DMS153 (cell line): ENCODE measurements at regions not wholly inside any gene's neighbourhood (a gene's known extent, or its start where the extent isn't known, plus 50 kb on each side); places are given as distances from the start of the nearest gene placed in this dataset.

Experiments
- DNase-seq: peaks from one replicate; lab custom pipeline; 2025; lab: John Stamatoyannopoulos, UW

DNA sequence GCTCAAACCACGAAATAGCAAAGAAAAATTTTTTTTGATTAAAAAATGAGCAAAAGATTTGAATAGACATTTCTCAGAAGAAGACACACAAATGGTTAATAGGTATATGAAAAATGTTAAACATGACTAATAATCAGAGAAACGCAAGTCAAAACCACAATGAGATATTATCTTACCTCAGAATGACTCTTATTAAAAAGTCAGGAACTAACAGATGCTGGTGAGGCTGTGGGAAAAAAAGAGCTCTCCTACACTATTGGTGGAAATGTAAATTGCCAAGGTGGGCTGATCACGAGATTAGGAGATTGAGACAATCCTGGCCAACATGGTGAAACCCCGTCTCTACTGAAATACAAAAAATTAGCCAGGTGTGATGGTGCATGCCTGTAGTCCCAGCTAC, 315.5 kb upstream of the FLRT2 start:
- DNase-seq: no peak

DNA sequence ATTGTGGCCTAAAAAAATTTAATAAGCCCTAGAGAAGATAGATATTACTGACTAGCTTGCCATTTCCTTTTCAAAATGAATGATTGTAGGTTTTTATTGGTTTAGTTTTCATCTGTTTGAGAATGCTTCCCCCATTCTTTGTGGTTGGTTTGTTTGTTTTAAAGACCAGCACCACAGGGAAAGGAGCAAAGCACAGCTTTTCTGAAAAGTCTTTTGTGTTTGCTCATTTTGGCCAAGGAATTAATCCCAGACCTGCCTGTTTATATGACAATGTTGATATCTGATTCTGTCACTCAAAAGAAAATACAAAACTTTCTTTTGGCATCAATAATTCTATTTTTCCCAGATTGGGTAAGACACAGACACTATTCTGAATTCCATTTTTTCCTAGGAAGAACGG, 312.5 kb upstream of the FLRT2 start:
- DNase-seq: no peak

DNA sequence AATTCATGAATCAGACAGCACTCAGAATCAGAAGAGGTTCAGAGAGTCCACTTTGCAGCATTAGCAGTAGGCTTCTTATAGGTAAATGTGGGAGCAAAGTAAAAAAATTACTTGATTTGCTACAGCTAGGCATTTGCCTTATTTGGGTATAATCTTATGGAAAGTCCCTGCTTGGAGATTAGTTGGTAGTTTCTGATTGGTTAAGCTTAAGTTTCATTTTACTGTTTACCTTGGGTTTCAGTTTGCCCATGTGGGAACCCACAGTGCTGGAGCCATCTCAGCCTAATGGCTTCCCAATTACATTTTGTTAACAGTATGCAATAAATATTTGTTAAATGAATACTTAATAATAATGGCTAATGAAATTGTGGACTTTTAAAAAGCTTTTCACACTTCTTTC, 311.0 kb upstream of the FLRT2 start:
- no peak for DNase-seq

DNA sequence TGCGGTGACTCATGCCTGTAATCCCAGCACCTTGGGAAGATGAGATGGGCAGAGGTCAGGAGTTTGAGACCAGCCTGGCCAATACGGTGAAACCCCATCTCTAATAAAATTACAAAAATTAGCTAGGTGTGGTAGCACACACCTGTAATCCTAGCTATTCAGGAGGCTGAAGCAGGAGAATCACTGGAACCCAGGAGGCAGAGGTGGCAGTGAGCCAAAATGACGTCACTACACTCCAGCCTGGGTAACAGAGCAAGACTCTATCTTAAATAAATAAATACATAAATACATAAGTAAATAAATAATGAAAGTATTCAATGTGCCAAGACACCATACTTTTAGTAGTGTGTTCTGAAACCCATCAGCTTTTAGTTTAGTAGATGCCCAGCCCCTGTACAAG, 308.1 kb upstream of the FLRT2 start:
- DNase-seq: peak; percentile 1

DNA sequence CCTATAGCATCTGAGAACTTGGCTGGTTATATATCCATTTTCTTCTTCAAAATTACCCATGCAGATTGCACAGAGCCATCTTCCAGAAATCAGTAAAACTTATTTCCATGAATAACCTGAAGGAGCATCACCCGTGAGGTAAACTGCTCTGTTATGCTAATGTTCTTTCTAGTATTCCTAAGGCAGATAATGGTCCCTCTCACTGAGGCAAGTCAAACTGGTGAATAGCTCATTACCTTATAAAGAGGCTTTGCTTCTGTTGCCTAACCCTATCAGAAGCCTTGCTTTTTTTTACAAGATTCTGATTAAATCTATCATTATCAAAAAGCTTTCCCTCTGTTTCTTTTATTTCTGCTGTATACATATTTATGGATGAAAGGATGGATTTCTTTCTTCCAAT, 307.6 kb upstream of the FLRT2 start:
- DNase-seq: no peak

DNA sequence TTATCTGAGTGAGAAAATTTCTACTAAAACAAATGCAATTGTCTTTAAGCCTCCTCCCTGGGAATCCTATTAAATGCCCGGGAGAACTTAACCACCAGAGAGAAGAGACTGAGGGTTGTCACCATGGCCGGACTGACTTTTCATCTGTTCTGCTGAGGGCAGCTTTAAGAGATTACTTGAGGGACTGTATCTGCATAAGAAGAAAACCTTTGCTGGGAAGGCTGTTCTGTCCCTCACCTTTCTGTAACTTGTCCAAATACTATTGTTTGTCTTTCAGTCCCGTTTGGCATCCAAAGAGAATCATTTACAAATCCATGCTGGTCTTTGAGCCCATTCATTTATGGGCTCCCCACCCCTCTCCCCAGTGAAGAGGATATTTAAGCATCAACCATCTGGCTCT, 306.3 kb upstream of the FLRT2 start:
- DNase-seq: no peak

DNA sequence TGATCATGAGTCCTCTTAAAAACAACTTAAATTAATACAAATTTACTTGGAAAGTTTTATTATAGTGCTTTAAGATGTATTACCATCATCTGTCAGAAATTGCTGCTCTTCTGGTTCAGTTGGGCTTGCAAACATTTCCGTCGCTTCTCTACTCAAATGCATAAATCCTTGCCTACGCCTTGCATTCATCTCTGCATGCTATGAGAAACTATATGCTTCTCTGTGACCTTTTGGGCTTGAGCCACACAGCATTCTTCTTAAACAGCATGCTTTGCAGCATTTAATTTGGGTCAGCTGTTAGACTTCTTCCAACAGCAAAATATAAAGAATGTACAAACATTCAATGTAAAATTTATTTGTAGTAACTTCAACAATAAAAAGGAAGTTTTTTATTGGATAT, 305.7 kb upstream of the FLRT2 start:
- no peak for DNase-seq

DNA sequence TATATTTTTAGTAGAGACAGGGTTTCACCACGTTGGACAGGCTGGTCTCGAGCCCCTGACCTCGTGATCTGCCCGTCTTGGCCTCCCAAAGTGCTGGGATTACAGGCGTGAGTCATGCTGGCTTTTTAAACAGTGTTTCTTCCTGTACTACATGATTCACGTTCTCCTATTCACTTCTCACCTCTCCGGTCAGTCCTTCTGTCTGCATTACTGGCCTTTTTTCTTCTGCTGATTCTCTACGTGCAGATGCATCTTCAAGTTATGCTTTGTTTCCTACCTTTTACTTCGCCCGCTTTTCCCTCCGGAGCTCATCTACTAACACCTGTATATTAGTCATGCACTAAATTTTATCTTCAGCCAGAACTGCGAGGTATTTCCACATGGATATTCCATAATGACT, 296.2 kb upstream of the FLRT2 start:
- DNase-seq: no peak

DNA sequence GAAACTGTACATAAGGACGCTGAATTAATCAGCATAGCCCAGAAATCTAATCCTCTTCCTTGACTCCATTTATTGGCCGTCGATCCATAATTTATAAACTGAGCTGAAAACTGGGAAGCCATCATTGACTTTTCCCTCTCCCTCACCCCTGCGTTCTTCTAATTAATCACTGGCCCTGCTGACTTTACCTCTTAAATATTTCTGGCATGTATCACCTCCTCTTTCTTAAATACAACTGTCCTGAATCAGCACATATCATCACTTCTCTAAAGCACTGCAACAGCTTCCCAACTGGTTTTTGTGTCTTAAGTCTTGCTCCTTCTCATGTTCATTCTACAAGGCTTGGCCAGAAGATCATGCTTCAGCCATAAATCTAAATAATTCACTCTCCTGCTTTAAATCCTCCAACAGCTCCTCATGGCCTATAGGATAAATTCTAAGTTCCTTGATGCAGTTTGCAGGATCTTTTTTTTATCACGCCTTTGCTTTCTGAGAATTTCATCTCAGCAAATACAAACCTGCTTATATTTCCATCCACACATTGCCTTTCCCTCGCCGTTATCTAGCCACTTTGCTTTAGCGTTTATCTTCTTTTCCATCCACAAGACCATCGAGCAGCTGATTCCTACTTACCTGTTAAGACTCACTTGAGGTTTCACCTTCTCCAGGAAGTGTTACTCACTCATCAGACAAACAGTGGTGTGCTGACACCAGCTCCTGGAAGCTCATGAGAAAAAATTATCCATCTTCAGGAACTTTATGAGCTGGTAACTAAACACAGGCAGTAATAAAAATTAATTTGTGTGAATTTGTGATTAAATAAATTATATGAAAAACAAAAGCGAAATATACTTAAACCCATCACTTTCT, 295.6 kb upstream of the FLRT2 start:
- no peak for DNase-seq

DNA sequence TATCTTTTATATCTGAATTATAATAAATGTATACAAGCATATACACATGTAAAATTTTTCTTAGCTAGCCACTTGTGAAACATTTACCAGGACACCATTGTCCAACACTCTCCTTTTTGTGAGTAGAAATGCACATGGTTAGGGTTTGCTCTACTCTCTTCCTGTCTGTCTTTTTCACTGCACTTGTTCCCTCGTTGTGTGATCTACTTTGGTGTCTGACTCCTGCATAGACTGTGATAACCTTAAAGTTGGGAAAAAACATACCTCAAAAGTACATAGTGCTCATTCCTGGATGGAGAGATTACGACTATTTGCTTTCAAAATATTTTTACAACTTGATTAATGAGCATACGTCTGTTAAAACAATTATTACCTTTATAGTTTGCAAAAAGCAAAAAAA, 294.1 kb upstream of the FLRT2 start:
- no peak for DNase-seq

DNA sequence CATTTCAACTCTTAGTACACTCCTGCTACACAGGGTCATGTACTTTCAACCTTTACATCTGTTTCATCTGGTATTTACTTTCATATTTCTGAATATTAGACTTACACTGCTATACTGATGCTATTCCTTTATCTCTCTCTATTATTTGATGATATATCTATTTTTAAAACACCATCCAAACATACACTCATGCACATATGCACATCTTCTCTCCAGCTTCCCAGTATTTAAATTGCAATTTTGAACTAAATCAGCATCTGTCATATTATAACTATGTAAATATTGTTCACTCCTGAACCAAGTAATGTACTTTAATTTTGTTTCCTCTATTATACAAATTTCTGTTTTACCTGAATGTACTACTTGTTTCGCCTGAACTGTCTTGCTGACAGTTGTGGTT, 293.6 kb upstream of the FLRT2 start:
- no peak for DNase-seq

DNA sequence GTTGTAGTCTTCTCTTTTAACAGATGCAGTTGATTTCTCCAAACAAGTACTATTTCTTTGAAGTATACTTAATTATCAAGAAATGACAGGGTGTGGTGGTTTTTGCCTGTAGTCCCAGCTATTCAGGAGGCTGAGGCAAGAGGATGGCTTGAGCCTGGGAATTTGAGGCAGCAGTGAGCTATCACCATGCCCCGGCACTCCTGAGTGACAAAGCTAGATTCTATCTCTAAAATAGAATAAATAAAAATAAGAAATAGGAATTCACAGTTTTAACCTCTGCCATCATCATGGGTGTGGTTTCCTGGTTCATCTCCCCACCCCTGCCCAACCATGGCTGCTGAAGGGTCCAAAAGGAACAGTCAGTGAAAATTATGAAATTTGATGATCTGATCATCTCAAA, 290.2 kb upstream of the FLRT2 start:
- no peak for DNase-seq

DNA sequence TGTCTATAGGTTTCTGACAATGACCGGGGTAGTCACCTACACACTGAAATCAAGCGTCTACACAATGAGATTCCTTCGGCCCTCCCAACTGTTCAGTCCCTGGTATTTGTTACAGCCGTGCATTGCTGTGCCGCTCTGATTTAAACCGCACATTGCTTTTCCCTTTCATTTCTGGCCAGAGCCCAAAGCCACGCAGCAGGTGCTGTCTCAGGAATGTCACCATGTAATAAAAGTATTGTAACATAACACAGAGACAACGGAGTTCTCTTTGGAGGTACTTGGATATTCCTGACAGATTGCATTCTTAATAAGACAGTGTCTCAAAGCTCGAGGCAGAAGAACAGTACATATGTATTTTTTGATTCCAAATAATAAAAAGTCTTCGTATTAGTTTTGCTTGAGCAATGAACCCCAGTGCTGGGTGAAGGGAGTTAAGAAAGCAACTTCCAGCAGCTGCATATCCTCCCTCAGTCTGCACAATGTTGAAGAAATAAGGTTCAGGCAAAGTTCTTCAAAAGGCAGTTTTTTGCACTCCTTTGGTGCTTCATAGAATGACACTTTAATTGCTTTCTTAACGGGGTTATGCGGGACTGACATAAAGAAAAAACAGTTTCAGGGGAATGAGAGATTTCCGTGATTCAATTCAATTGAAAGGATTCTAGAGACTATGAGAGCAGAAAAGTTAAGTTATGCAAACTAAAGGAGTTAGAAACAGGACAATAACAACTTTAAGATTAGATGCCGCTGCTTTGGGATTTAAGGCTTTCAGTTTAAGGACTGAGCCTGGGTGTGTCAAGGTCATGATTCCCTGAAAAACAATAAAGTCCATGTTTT, 288.7 kb upstream of the FLRT2 start:
- no peak for DNase-seq

DNA sequence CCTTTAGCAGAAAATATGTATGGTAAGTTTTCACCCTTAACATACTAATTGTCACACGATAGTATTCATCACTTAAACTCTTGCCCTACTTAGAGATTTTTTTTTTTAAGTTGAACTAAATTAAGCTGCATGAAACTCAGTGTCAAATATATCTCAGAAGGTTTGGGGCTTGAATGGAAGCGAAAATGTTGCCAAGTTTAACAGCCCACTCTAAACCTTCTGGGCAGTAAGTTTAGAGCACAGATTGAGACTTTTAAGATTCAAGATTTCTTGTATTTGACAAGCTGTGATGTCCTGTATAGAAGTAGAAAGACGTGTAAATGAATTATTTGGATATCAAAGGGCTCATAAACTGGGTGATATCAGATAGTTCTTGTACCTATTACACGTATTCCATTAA, 287.3 kb upstream of the FLRT2 start:
- no peak for DNase-seq

DNA sequence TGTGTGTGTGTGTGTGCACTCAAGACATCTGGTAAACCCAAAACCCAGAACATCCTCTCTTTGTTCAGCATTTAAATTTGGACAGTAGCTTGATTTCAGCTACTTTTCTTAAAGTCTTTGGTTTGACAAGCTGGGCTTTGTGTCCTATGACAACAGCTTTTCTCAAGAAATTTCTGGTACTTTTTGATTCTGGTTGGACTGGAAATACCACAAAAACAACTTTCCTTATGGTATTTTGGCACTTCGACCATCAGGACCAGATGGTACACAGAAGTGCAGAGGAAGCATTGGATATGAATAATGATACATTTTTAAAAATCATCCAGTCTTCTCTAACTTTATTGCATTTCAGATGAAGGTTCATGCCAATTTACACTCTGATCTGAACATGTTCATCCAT, 286.6 kb upstream of the FLRT2 start:
- no peak for DNase-seq

DNA sequence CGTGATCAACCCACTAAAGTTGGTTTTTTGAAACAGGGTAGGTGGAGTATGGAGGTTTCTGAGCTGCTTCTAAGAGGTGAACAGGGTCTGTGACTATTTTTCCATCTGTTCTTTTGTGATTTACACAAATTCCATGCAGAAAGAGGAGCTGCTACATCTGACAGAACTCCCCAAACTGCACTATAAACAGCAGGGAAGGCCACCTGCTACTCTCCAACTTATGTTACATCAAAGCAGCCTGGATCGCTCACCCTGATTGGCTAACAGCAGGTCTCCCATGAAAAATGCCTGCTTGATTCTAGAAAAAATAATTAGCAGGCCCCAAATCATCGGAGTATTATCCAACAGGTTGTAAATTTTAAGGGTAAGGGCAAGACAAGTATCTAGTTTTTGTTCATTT, 282.9 kb upstream of the FLRT2 start:
- no peak for DNase-seq

DNA sequence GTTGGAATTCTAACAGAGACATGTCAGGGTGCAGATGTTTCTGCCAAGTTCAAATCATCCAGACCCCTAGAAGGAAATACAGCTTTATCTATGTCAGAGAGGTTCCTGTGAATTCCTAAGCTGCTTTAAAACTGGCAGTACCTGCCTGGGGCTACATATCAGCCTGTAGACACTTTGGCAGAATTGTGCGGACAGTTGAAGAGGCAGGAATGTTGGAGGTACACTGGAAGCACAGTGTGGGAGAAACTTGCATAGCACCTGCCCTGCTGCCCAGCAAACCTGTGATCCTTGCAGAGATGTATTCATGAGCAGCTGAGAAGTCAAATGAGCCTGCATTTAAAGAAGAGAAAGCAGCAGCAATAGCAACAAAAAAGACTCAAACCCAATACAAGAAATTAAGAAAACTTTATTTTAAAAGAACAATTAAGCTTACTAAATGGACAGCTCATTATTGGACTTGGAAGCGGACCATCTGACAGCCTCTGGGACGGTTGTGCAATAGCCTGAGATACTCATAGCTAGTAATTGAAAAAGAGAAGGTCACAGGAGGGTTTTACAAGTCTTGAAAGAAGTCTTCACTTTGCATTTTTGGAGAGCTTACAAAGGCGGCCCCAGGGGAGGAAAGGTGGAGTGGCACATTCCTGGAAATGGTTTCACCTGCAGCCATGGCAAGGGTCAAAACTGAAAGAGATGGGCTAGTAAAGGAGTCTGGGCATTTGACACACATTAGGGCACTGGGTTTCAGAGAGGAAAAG, 280.9 kb upstream of the FLRT2 start:
- no peak for DNase-seq

DNA sequence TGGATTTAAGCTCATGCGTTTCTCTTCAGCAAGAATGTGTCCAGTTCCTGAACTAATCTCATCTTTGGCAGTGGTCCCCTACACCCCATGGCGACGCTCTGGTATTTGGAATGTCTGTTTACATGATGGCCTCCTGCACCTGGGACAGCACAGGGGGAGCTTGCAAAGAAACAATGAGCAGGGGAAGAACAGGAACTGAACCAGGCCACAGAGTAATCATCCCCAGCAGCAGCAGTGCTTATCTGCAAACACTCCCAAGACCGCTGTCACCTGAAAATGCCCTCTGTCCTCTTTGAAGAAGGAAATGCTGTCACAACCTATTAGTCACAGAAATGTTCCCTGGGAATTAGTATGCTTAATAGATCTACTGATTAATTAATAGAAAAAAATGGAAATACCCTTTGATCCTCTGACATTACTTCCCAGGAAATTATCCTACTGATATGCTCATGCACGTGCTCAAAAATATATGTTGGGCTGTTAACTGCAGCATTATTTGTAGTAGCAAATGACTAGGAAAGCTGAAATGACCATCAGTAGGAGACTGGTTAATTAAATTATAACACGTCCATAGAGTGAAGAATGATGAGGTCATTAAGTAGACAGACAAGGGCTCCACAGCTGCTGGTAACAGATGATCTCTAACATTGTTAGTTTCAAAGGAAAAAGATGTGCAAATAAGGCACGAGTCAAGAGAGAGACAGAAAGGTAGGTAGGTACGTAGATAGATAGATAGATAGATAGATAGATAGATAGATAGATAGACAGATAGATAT, 279.3 kb upstream of the FLRT2 start:
- DNase-seq: peak; percentile 38

DNA sequence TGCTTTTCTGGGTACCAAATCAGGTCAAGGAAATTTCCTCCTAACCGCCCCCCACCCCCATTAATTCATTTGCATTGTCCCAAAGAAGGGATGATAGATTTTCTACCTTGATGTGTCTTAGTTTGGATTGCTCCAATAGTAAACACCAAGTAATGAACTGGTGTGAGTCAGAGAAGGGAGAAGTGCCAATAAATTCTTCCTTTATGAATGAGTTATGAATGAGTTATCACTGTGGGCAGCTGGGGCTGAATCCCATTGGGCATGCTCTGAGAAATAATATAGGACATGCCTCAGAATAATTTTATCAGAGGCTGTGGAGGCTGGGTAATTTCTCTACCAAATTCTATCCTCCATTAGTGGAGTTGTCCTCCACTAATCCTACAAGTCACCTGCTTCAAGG, 277.9 kb upstream of the FLRT2 start:
- DNase-seq: no peak

DNA sequence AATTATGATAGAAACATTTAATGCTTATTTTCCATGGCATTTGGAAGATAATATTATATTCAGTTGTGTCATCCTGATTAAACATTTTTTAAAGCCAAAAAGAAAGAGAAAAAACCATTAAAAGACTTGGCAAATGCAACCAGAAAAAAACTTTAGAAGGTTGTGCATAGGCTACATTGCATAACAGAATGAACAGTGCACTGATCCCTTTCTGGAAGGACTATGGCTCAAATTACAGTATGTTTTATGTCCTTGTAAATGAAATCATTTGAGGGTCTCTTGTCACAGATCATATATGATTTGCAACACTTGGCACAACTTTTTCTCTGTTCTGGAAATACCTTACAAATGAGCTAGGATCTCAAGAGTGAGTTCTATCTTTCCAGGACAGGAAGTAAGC, 275.2 kb upstream of the FLRT2 start:
- DNase-seq: no peak

DNA sequence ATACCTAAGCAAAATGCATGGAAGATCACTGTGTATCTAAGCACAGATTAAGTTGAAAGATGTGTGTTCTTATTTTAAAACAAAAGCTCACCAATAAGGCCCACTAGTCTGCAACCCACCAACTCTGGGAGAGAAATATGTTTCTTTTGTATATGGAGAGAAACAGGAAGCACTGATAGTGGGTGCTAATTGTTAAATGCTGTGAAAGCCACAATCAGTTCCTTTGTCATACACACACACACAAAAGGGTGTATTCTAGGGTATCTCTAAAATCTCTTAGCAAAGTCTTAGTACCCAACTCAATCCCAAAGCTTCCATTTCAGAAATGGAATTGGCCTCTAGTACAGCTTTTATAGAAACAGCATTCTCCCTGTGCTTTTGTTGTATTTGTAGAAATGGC, 272.7 kb upstream of the FLRT2 start:
- no peak for DNase-seq
